NCI-H1417 treated with DMSO at 0.1 percent for 48 hours (cell line): ENCODE measurements at regions not wholly inside any gene's neighbourhood (a gene's known extent, or its start where the extent isn't known, plus 50 kb on each side); places are given as distances from the start of the nearest gene placed in this dataset.
"Not testable (repeated sequence)": the region's sequence is repeated elsewhere in the genome, so short reads cannot be mapped to it uniquely, and the experiment has no call there.

ENCODE experiments used
- DNase-seq: peaks from one replicate; lab custom pipeline; 2025; lab: John Stamatoyannopoulos, UW

GRCh38 chr5:7213525-7213924 is 182.4 kb upstream of the ADCY2 start:
- DNase-seq: no peak

- DNase-seq: no peak
Measured at GRCh38 chr5:7214906-7215416, 181.0 kb upstream of the ADCY2 start.

GRCh38 chr5:7218141-7218540 is 177.8 kb upstream of the ADCY2 start:
- DNase-seq: no peak

- no peak for DNase-seq
Measured at GRCh38 chr5:7220156-7220555, 175.8 kb upstream of the ADCY2 start.

- no peak for DNase-seq
Measured at GRCh38 chr5:7221041-7221440, 174.9 kb upstream of the ADCY2 start.

- DNase-seq: no peak
Measured at GRCh38 chr5:7225826-7226225, 170.1 kb upstream of the ADCY2 start.

- no peak for DNase-seq
Measured at GRCh38 chr5:7242118-7242710, 153.7 kb upstream of the ADCY2 start.

GRCh38 chr5:7244208-7244607 is 151.7 kb upstream of the ADCY2 start:
- DNase-seq: no peak

GRCh38 chr5:7245121-7245651 is 150.8 kb upstream of the ADCY2 start:
- DNase-seq: peak; percentile 97

- no peak for DNase-seq
Measured at GRCh38 chr5:7246287-7246686, 149.7 kb upstream of the ADCY2 start.

- DNase-seq: no peak
Measured at GRCh38 chr5:7250004-7250403, 145.9 kb upstream of the ADCY2 start.

- no peak for DNase-seq
Measured at GRCh38 chr5:7250611-7251010, 145.3 kb upstream of the ADCY2 start.

- no peak for DNase-seq
Measured at GRCh38 chr5:7251132-7251531, 144.8 kb upstream of the ADCY2 start.

GRCh38 chr5:7261049-7261448 is 134.9 kb upstream of the ADCY2 start:
- no peak for DNase-seq

GRCh38 chr5:7261900-7262299 is 134.0 kb upstream of the ADCY2 start:
- no peak for DNase-seq

- not testable (repeated sequence) for DNase-seq
Measured at GRCh38 chr5:7263398-7264015, 132.4 kb upstream of the ADCY2 start.

GRCh38 chr5:7265776-7266175 is 130.2 kb upstream of the ADCY2 start:
- DNase-seq: not testable (repeated sequence)

- DNase-seq: not testable (repeated sequence)
Measured at GRCh38 chr5:7268722-7269121, 127.2 kb upstream of the ADCY2 start.

- no peak for DNase-seq
Measured at GRCh38 chr5:7269591-7270274, 126.2 kb upstream of the ADCY2 start.

- no peak for DNase-seq
Measured at GRCh38 chr5:7271435-7272084, 124.4 kb upstream of the ADCY2 start.

GRCh38 chr5:7272408-7272965 is 123.5 kb upstream of the ADCY2 start:
- no peak for DNase-seq

GRCh38 chr5:7274203-7274602 is 121.7 kb upstream of the ADCY2 start:
- DNase-seq: no peak
